ENCODE measurements at regions not wholly inside any gene's neighbourhood (a gene's known extent, or its start where the extent isn't known, plus 50 kb on each side); places are given as distances from the start of the nearest gene placed in this dataset.

DNA sequence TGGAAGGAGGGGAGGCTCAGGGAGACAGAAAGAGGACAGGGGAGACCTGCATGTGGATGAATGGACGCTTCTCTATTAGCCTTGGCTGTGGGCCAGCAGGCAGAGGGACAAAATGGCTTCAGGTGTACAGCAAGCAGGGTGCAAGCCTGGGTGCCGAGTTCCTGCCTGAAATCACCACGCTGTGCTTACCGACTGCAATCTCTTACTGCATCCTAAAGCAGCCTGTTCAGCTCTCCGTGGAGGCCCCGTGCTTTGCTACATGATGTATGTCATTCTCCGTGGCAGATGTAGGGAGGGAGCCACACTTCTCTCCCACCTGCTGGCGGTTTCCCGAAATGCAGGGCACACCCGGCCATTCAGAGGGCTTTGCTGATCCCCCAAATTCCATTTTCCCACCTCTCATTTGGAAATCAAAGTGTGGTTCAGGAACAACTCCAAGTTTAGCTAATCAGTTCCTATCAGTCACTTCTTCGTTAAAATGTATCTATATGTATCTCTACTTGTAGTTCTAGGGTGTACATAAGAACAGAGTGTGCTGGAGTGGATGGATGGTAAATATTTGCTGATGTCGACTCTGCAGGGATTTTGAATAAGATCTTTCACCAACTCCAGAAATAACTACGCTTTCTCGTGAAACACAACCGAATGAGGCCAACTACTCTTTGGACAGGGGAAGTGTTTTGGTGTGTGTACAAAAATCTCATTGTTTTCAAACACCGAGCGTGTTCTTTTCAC, 122.3 kb upstream of the BACE2 start:
- TF ChIP-seq CTCF (IDR thresholded peaks at IDR 0.05; ENCODE audit: low read depth, low read length, poor library complexity, severe bottlenecking) = no peak
- no peak for TF ChIP-seq EZH2phosphoT487 (IDR thresholded peaks at IDR 0.05; ENCODE audit: borderline replicate concordance, low read length)

All from DOHH2 (cell line).